Loucy (cell line): ENCODE measurements at regions not wholly inside any gene's neighbourhood (a gene's known extent, or its start where the extent isn't known, plus 50 kb on each side); places are given as distances from the start of the nearest gene placed in this dataset.

Experiments
- H2AFZ ChIP-seq: fragments of 200-600 bp; sonication (generic); 2 replicates; pipeline ENCODE4 v1.6.0; 2016; ENCODE audit warnings: antibody characterized with exemption, mild to moderate bottlenecking, low read length, moderate library complexity
- H3F3A ChIP-seq: fragments of 200-600 bp; 2 replicates; pipeline ENCODE4 v1.6.0; 2016; ENCODE audit warnings: antibody characterized with exemption, low read depth, mild to moderate bottlenecking
- H3K27me3 ChIP-seq: fragments of 200-600 bp; sonication (generic); 2 replicates; pipeline ENCODE4 v1.6.1; 2014; ENCODE audit warnings: low read length, mild to moderate bottlenecking; ENCODE audit not compliant: insufficient read depth, poor library complexity, severe bottlenecking
- H3K36me3 ChIP-seq: fragments of 200-600 bp; sonication (generic); 2 replicates; pipeline ENCODE4 v1.6.1; 2016; ENCODE audit warnings: low read length; ENCODE audit not compliant: insufficient read depth
- H3K4me1 ChIP-seq: fragments of 200-600 bp; sonication (generic); 2 replicates; pipeline ENCODE4 v1.5.1; 2014; ENCODE audit warnings: low read length, mild to moderate bottlenecking; ENCODE audit not compliant: insufficient read depth, poor library complexity, severe bottlenecking
- H3K4me2 ChIP-seq: fragments of 200-600 bp; sonication (generic); 2 replicates; pipeline ENCODE4 v1.6.0; 2014; ENCODE audit warnings: antibody characterized with exemption, low read length, low read depth, mild to moderate bottlenecking; ENCODE audit not compliant: poor library complexity, severe bottlenecking
- H3K4me3 ChIP-seq: fragments of 200-600 bp; sonication (generic); 2 replicates; pipeline ENCODE4 v1.5.1; 2014; ENCODE audit warnings: low read length, mild to moderate bottlenecking, mixed read lengths; ENCODE audit not compliant: poor library complexity, severe bottlenecking
- H3K79me2 ChIP-seq: fragments of 200-600 bp; sonication (generic); 2 replicates; pipeline ENCODE4 v1.6.1; 2014; ENCODE audit warnings: low read length; ENCODE audit not compliant: insufficient read depth
- H3K9ac ChIP-seq: fragments of 200-600 bp; sonication (generic); 2 replicates; pipeline ENCODE4 v1.6.0; 2014; ENCODE audit warnings: mild to moderate bottlenecking, low read depth, low read length, moderate library complexity; ENCODE audit not compliant: poor library complexity, severe bottlenecking
- H3K9me2 ChIP-seq: fragments of 200-600 bp; sonication (generic); replicated peaks from 2 replicates; pipeline ENCODE4 v1.6.1; 2016; ENCODE audit warnings: low read depth, low read length, mixed read lengths
- H3K9me3 ChIP-seq: fragments of 200-600 bp; sonication (generic); 2 replicates; pipeline ENCODE4 v1.6.1; 2014; ENCODE audit warnings: mild to moderate bottlenecking, antibody characterized with exemption, low read length, low read depth; ENCODE audit not compliant: insufficient read depth
- H4K20me1 ChIP-seq: fragments of 200-600 bp; sonication (generic); 2 replicates; pipeline ENCODE4 v1.6.0; 2014; ENCODE audit warnings: antibody characterized with exemption, low read length, mild to moderate bottlenecking; ENCODE audit not compliant: insufficient read depth, poor library complexity, severe bottlenecking
- CTCF ChIP-seq: fragments of 200-600 bp; sonication (generic); conservative IDR thresholded peaks from 2 replicates; pipeline ENCODE4 v1.5.1; 2014; ENCODE audit warnings: mild to moderate bottlenecking, antibody characterized with exemption, low read length
- EZH2phosphoT487 ChIP-seq: fragments of 200-600 bp; IDR thresholded peaks from 2 replicates; pipeline ENCODE4 v1.6.1; 2018; ENCODE audit warnings: antibody characterized with exemption, mild to moderate bottlenecking, moderate library complexity, borderline replicate concordance

GRCh38 chr15:96747291-96747690, 416.8 kb downstream of the NR2F2 start:
- Histone ChIP-seq H3K27me3 (no peaks in the 10 kb centered on the region), H2AFZ (no peak overlapping the region), H3K9me2 (no peaks in the 10 kb centered on the region), H3F3A (no peaks in the 10 kb centered on the region), H3K4me2 (no peak overlapping the region), H3K36me3 (no peaks in the 10 kb centered on the region), H3K79me2 (no peaks in the 10 kb centered on the region), H3K4me3 (no peak overlapping the region), H3K9ac (no peak overlapping the region), H3K9me3 (no peaks in the 10 kb centered on the region), H3K4me1 (no peaks in the 10 kb centered on the region), H4K20me1 (no peaks in the 10 kb centered on the region)
- TF ChIP-seq CTCF (no peak), EZH2phosphoT487 (no peak)

- H3K9me2 ChIP-seq, result no peaks in the 10 kb centered on the region
- no peaks in the 10 kb centered on the region for H3K9me3 ChIP-seq
- H3K4me2 ChIP-seq, result no peak overlapping the region
- H3K4me3 ChIP-seq, result no peak overlapping the region
- H4K20me1 ChIP-seq, result no peaks in the 10 kb centered on the region
- H3K4me1 ChIP-seq, result no peaks in the 10 kb centered on the region
- H3K36me3 ChIP-seq, result no peaks in the 10 kb centered on the region
- H3K27me3 ChIP-seq, result no peaks in the 10 kb centered on the region
- H3F3A ChIP-seq, result no peaks in the 10 kb centered on the region
- TF ChIP-seq EZH2phosphoT487 (no peak), CTCF (no peak)
- H2AFZ ChIP-seq, result no peak overlapping the region
- H3K9ac ChIP-seq, result no peak overlapping the region
- no peaks in the 10 kb centered on the region for H3K79me2 ChIP-seq
Observed at GRCh38 chr15:96750361-96750760, 419.9 kb downstream of the NR2F2 start.

- H3K9me2 ChIP-seq, result no peaks in the 10 kb centered on the region
- H2AFZ ChIP-seq, result no peak overlapping the region
- no peaks in the 10 kb centered on the region for H4K20me1 ChIP-seq
- H3K4me3 ChIP-seq, result no peak overlapping the region
- no peak for TF ChIP-seq EZH2phosphoT487
- no peak for TF ChIP-seq CTCF
- H3K4me1 ChIP-seq, result no peaks in the 10 kb centered on the region
- H3K27me3 ChIP-seq, result no peaks in the 10 kb centered on the region
- H3K36me3 ChIP-seq, result no peaks in the 10 kb centered on the region
- H3K9ac ChIP-seq, result no peak overlapping the region
- no peaks in the 10 kb centered on the region for H3K79me2 ChIP-seq
- H3K4me2 ChIP-seq, result no peak overlapping the region
- no peaks in the 10 kb centered on the region for H3K9me3 ChIP-seq
- H3F3A ChIP-seq, result no peaks in the 10 kb centered on the region
Observed at GRCh38 chr15:96756146-96756545, 425.6 kb downstream of the NR2F2 start.
